Tibial artery (tissue), 4 donors: ENCODE measurements at regions not wholly inside any gene's neighbourhood (a gene's known extent, or its start where the extent isn't known, plus 50 kb on each side); places are given as distances from the start of the nearest gene placed in this dataset.

Experiments used
- DNase-seq, 2 donors: peaks; one replicate each; pipeline ENCODE4 v3.0.0-alpha.2; 2019
- H3K27ac ChIP-seq, 2 donors: fragments of 200-600 bp; sonication (generic) in 1 of 2; 1 replicate in 1 of 2; 2 replicates in 1 of 2; pipeline ENCODE4 v1.5.1; 2018 to 2019; ENCODE audit warnings: mild to moderate bottlenecking in 1 of 2
- H3K27me3 ChIP-seq, 2 donors: fragments of 200-600 bp; sonication (generic) in 1 of 2; one replicate each; pipeline versions ENCODE4 v1.5.1 to v1.6.0; 2016 to 2019
- H3K36me3 ChIP-seq, 3 donors: fragments of 200-600 bp; sonication (generic) in 2 of 3; one replicate each; pipeline ENCODE4 v1.5.1; 2016 to 2019; ENCODE audit warnings: mild to moderate bottlenecking in 2 of 3
- H3K4me1 ChIP-seq, 4 donors: fragments of 200-600 bp; sonication (generic) in 2 of 4; 1 replicate in 3 of 4; 2 replicates in 1 of 4; pipeline ENCODE4 v1.5.1; 2016 to 2019
- H3K4me3 ChIP-seq, 2 donors: fragments of 200-600 bp; sonication (generic) in 1 of 2; 1 replicate in 1 of 2; 2 replicates in 1 of 2; pipeline ENCODE4 v1.5.1; 2018 to 2019; ENCODE audit warnings: mild to moderate bottlenecking in 2 of 2
- H3K9me3 ChIP-seq, 3 donors: fragments of 200-600 bp; sonication (generic) in 1 of 3; one replicate each; pipeline ENCODE4 v1.5.1; 2016 to 2019
- intact Hi-C: fragments of 100-400 bp; cut with DNase I; formaldehyde crosslinking; loops from one replicate; pipeline ENCODE4 v1.15.0; 2023; ENCODE audit warnings: low total_unique reads
- TF ChIP-seq, protein P1 (sequence below), 2 experiments: fragments of 200-600 bp in 1 of 2; fragments of 450-650 bp in 1 of 2; IDR thresholded peaks; one replicate each; pipeline ENCODE4 v1.5.1; 2017 to 2019; ENCODE audit warnings: antibody characterized with exemption in 2 of 2, mild to moderate bottlenecking in 1 of 2, moderate library complexity in 1 of 2

DNA sequence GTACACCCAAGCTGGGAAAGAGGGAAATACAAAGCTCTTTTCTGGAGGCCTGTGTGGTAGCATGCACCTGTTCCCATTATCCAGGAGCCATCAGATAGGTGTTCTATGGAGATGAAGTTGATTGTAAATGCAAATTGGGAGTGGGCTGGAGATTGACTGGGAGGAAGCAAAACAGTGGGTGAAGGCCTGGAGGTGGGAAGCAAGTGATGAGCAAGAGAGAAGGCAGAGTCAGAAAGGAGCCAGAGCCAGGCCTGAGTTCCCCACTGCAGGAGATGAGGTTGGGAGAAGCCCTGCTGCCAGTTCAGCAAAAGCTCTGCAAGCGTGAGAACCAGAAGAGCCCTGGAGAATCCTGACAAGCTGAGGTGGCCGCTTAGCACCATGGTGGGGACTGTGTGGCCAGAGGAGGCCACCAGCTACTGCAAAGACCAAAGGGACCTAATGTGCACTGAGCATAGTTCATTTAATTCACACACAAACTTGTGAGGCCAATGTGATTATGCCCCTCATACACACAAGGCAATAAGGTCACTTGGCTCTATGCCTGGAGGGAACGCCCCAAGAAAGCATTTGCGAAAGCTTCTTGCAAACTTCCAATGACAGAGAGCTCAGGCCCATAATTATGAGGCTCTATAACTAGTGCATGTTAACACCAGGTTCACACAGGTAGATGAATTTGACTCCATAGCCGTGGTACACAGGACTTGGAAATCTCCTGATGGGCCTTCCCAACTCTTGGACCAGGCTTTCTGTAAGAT, 73.0 kb upstream of the GRIK3 start:
- Histone ChIP-seq H3K4me1 (no peaks in the 10 kb centered on the region), H3K4me3 (no peak overlapping the region), H3K27me3 (peaks cover 0 to 10% of the 10 kb centered on the region in 2 donors), H3K36me3 (no peaks in the 10 kb centered on the region), H3K27ac (no peak overlapping the region), H3K9me3 (no peaks in the 10 kb centered on the region)
- intact Hi-C loops: no loop called here
- DNase-seq: no peak
- TF ChIP-seq, protein P1, sequence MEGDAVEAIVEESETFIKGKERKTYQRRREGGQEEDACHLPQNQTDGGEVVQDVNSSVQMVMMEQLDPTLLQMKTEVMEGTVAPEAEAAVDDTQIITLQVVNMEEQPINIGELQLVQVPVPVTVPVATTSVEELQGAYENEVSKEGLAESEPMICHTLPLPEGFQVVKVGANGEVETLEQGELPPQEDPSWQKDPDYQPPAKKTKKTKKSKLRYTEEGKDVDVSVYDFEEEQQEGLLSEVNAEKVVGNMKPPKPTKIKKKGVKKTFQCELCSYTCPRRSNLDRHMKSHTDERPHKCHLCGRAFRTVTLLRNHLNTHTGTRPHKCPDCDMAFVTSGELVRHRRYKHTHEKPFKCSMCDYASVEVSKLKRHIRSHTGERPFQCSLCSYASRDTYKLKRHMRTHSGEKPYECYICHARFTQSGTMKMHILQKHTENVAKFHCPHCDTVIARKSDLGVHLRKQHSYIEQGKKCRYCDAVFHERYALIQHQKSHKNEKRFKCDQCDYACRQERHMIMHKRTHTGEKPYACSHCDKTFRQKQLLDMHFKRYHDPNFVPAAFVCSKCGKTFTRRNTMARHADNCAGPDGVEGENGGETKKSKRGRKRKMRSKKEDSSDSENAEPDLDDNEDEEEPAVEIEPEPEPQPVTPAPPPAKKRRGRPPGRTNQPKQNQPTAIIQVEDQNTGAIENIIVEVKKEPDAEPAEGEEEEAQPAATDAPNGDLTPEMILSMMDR (IDR thresholded peaks at IDR 0.05): no peak

GRCh38 chr1:37108596-37109188, 74.4 kb upstream of the GRIK3 start:
- no peaks in the 10 kb centered on the region for H3K4me1 ChIP-seq
- H3K9me3 ChIP-seq: no peaks in the 10 kb centered on the region
- H3K27me3 ChIP-seq: peaks cover 0 to 8% of the 10 kb centered on the region in 2 donors
- DNase-seq: no peak
- no peak overlapping the region for H3K4me3 ChIP-seq
- TF ChIP-seq, protein P1 (IDR thresholded peaks at IDR 0.05): no peak
- no peaks in the 10 kb centered on the region for H3K36me3 ChIP-seq
- H3K27ac ChIP-seq: no peak overlapping the region
- intact Hi-C loops: no loop called here

GRCh38 chr1:37112430-37112829, 78.1 kb upstream of the GRIK3 start:
- no peaks in the 10 kb centered on the region for H3K4me1 ChIP-seq
- H3K27me3 ChIP-seq: peaks cover 0 to 10% of the 10 kb centered on the region in 2 donors
- H3K36me3 ChIP-seq: no peaks in the 10 kb centered on the region
- H3K4me3 ChIP-seq: no peak overlapping the region
- no peaks in the 10 kb centered on the region for H3K9me3 ChIP-seq
- DNase-seq: no peak
- TF ChIP-seq, protein P1 (IDR thresholded peaks at IDR 0.05): no peak
- no peak overlapping the region for H3K27ac ChIP-seq
- intact Hi-C loops: no loop called here

DNA sequence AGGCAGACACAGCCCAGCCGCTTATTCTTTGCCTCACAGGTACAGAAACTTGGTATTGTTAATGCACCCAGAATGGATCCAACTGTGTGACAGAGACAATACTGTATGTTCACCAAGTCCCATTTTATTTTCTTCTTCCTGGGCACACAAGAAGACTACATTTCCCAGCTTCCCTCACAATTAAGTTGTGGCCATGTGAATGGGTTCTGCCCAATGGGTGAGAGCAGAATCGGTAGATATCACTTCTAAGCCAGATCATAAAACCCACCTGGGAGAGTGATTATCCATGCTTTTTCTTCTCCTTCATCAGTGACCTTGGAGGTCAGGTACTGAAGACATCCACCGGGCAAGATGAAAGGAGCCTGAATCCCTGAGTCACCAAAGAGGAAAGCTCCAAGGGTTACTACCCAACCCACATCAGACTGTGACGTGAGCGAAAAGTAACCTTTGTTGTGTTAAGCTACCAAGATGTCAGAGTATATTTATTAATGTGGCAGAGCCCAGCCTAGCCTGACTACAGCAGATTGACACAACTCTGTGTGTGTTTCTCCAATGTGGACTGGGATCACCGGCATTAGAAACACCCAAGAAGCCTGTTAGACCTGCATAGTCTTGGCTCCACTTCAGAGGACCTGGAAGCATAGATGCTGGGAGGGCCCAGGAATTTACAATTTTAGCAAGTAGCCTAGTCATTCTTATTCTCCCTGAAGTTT, 79.1 kb upstream of the GRIK3 start:
- no peak overlapping the region for H3K4me3 ChIP-seq
- TF ChIP-seq, protein P1 (IDR thresholded peaks at IDR 0.05): no peak
- no peaks in the 10 kb centered on the region for H3K9me3 ChIP-seq
- intact Hi-C loops: no loop called here
- peaks cover 0 to 10% of the 10 kb centered on the region in 2 donors for H3K27me3 ChIP-seq
- DNase-seq: no peak
- H3K27ac ChIP-seq: no peak overlapping the region
- H3K4me1 ChIP-seq: no peaks in the 10 kb centered on the region
- no peaks in the 10 kb centered on the region for H3K36me3 ChIP-seq

DNA sequence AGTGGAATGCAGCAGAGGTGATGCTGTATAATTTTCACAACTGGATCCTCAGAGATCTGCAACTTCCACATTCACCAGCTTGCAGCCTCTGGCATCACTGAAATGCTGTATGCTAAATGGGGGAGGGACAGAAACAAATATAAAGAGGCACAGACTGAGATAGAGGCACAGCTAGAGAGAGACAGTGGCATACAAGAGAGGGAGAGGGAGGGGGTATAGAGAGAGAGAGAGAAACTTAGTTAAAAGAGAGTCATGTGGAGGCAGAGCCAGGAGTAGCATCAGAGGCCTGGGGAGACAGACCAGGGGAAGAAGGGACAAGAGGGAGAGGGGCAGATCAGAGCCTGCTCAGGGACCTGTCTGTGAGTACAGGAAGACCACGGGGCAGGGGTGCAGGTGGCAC, 84.5 kb upstream of the GRIK3 start:
- intact Hi-C loops: no loop called here
- TF ChIP-seq, protein P1 (IDR thresholded peaks at IDR 0.05): no peak
- DNase-seq: no peak

More for the DNA sequence above, 84.5 kb upstream of the GRIK3 start:
- Histone ChIP-seq H3K27ac (no peak overlapping the region), H3K9me3 (peaks cover 0 to 17% (median 13%) of the 10 kb centered on the region in 3 donors), H3K4me3 (no peak overlapping the region), H3K4me1 (no peaks in the 10 kb centered on the region), H3K27me3 (peaks cover 0 to 29% of the 10 kb centered on the region in 2 donors), H3K36me3 (no peaks in the 10 kb centered on the region)
